Endothelial cell (in vitro differentiated cells): ENCODE measurements at regions not wholly inside any gene's neighbourhood (a gene's known extent, or its start where the extent isn't known, plus 50 kb on each side); places are given as distances from the start of the nearest gene placed in this dataset.
A peak's percentile ranks its signal among the peaks of the same experiment; 100 is the strongest.

Experiments
- DNase-seq: peaks from one replicate; pipeline ENCODE4 v3.0.0; 2021; ENCODE audit warnings: low spot score
- H3K27ac Mint-ChIP-seq: one replicate; pipeline ENCODE4 v1.8.0; 2021; ENCODE audit warnings: mixed read lengths, inconsistent platforms; ENCODE audit not compliant: unreplicated experiment
- H3K27me3 Mint-ChIP-seq: one replicate; pipeline ENCODE4 v1.8.0; 2021; ENCODE audit warnings: mild to moderate bottlenecking, moderate library complexity, mixed read lengths, inconsistent platforms; ENCODE audit not compliant: unreplicated experiment
- H3K36me3 Mint-ChIP-seq: one replicate; pipeline ENCODE4 v1.8.0; 2021; ENCODE audit warnings: mild to moderate bottlenecking, low read depth, mixed read lengths, inconsistent platforms; ENCODE audit not compliant: unreplicated experiment
- H3K4me1 Mint-ChIP-seq: one replicate; pipeline ENCODE4 v1.8.0; 2021; ENCODE audit warnings: mild to moderate bottlenecking, mixed read lengths, inconsistent platforms; ENCODE audit not compliant: unreplicated experiment
- H3K4me3 Mint-ChIP-seq: one replicate; pipeline ENCODE4 v1.8.0; 2021; ENCODE audit warnings: mild to moderate bottlenecking, mixed read lengths, inconsistent platforms; ENCODE audit not compliant: unreplicated experiment
- H3K9me3 Mint-ChIP-seq: one replicate; pipeline ENCODE4 v1.8.0; 2021; ENCODE audit warnings: mixed read lengths, inconsistent platforms; ENCODE audit not compliant: unreplicated experiment
- TF ChIP-seq, protein P1 (sequence below): fragments of 200-600 bp; sonication (generic); IDR thresholded peaks from one replicate; pipeline ENCODE4 v1.5.0; 2021; ENCODE audit warnings: antibody characterized with exemption; ENCODE audit not compliant: unreplicated experiment

DNA sequence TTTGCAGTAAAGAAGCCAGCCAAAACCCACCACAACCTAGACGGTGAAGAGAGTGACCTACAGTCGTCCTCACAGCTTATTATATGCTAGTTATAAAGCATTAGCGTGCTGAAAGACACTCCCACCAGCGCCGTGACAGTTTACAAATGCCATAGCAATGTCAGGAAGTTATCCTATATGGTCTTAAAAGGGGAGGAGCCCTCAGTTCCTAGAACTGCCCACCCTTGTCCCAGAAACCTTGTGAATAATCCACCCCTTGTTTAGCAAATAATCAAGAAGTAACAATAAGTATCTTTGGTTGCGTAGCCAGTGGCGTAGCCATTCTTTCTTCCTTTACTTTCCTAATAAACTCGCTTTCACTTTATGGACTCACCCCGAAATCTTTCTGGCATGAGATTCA, 227.9 kb upstream of the ARGLU1 start:
- Mint-ChIP-seq H3K9me3 (no peaks in the 10 kb centered on the region), H3K27ac (peak overlapping the region; percentile 25), H3K4me1 (peaks cover 49% of the 10 kb centered on the region), H3K4me3 (peak overlapping the region; percentile 39), H3K27me3 (no peaks in the 10 kb centered on the region), H3K36me3 (no peaks in the 10 kb centered on the region)
- DNase-seq: no peak
- TF ChIP-seq, protein P1, sequence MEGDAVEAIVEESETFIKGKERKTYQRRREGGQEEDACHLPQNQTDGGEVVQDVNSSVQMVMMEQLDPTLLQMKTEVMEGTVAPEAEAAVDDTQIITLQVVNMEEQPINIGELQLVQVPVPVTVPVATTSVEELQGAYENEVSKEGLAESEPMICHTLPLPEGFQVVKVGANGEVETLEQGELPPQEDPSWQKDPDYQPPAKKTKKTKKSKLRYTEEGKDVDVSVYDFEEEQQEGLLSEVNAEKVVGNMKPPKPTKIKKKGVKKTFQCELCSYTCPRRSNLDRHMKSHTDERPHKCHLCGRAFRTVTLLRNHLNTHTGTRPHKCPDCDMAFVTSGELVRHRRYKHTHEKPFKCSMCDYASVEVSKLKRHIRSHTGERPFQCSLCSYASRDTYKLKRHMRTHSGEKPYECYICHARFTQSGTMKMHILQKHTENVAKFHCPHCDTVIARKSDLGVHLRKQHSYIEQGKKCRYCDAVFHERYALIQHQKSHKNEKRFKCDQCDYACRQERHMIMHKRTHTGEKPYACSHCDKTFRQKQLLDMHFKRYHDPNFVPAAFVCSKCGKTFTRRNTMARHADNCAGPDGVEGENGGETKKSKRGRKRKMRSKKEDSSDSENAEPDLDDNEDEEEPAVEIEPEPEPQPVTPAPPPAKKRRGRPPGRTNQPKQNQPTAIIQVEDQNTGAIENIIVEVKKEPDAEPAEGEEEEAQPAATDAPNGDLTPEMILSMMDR: no peak

DNA sequence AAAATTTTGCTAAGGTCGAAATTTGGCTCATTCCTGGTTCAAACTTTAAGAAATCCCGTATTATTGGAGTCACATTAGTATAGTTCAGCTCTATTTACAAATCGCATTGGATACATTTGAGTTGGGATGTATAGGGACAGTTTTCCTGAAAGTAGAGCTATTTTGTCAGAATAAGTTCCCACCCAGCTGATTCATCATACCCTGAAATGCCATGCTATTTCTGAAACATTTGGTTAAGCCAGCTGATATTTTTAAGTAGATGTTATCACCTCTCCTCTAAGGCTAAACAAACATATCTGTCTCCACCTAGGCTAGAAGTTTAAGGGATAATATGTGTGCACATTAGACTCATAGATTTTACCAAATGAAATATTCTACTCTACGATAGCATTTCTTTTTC, 226.2 kb upstream of the ARGLU1 start:
- H3K4me1 Mint-ChIP-seq: peaks cover 34% of the 10 kb centered on the region

DNA sequence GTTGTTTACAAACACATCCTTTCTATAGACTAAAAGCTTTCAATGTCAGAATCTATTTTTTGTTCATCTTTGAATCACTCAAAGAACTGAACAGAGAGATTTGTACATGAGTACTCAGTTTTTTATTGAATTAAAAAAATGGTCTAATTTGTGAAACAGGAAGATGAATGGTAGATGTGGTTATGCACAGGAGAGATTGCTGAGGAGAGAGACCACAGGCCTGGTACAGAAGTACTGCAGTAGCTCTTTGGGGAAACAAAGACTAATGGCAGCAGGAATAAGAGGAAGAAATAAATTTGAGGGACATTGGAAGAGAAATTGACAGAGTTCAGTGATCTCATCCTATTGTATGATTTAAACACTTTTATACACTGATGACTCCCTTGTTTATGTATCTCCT, 222.0 kb upstream of the ARGLU1 start:
- no peak overlapping the region for H3K4me3 Mint-ChIP-seq
- TF ChIP-seq, protein P1: no peak
- no peak overlapping the region for H3K27ac Mint-ChIP-seq
- H3K27me3 Mint-ChIP-seq: peaks cover 1% of the 10 kb centered on the region
- H3K4me1 Mint-ChIP-seq: peaks cover 7% of the 10 kb centered on the region
- no peaks in the 10 kb centered on the region for H3K36me3 Mint-ChIP-seq
- H3K9me3 Mint-ChIP-seq: no peaks in the 10 kb centered on the region
- DNase-seq: no peak

More for the DNA sequence above, 226.2 kb upstream of the ARGLU1 start:
- Mint-ChIP-seq H3K27ac (no peak overlapping the region), H3K27me3 (no peaks in the 10 kb centered on the region), H3K4me3 (no peak overlapping the region), H3K9me3 (no peaks in the 10 kb centered on the region), H3K36me3 (no peaks in the 10 kb centered on the region)
- TF ChIP-seq, protein P1: no peak
- no peak for DNase-seq

DNA sequence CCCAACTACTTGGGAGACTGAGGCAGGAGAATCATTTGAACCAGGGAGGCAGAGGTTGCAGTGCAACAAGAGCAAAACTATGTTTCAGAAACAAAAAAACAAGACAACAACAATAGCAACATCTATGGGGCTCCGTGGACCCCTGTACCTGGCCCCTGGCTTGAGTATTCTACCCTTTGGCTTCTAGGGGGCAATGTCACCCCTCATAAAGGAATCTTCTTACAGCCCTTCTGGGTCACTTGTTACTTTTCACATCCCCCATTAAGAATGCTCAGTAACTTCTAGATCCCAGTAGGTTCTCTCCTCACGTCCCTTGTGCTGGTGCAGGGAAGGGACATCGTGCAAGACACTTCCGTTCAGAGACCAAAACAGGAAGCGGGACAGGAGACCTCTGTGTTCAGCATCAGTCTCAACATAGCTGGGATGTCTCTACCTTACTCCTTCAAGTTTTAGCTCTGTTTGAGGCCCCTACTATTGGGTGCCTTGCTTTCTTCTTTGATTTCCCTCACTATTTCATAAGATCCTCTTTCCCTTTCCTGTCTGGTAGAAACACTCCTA, 218.1 kb upstream of the ARGLU1 start:
- DNase-seq: no peak
- Mint-ChIP-seq H3K4me1 (peaks cover 5% of the 10 kb centered on the region), H3K9me3 (no peaks in the 10 kb centered on the region), H3K4me3 (no peak overlapping the region), H3K27ac (no peak overlapping the region), H3K36me3 (no peaks in the 10 kb centered on the region), H3K27me3 (peaks cover 1% of the 10 kb centered on the region)
- TF ChIP-seq, protein P1: no peak

- Mint-ChIP-seq H3K4me1 (no peaks in the 10 kb centered on the region), H3K27ac (no peak overlapping the region)
Measured at GRCh38 chr13:106774621-106775020, 206.7 kb upstream of the ARGLU1 start.

More at GRCh38 chr13:106774621-106775020, 206.7 kb upstream of the ARGLU1 start:
- Mint-ChIP-seq H3K36me3 (no peaks in the 10 kb centered on the region), H3K9me3 (no peaks in the 10 kb centered on the region), H3K27me3 (no peaks in the 10 kb centered on the region), H3K4me3 (no peak overlapping the region)
- DNase-seq: no peak
- TF ChIP-seq, protein P1: no peak
